Upper lobe of right lung (tissue), 1 donor: ENCODE measurements at regions not wholly inside any gene's neighbourhood (a gene's known extent, or its start where the extent isn't known, plus 50 kb on each side); places are given as distances from the start of the nearest gene placed in this dataset.

Source experiments
- ATAC-seq: fragments of 200-7000 bp; cut with Tn5 transposase; one replicate; pipeline ENCODE4 v1.9.1; 2020; ENCODE audit warnings: mild to moderate bottlenecking, moderate library complexity
- DNase-seq: peaks from one replicate; pipeline ENCODE4 v3.0.0-alpha.2; 2020
- H3K27ac ChIP-seq: fragments of 200-600 bp; one replicate; pipeline ENCODE4 v1.8.0; 2022
- H3K27me3 ChIP-seq: fragments of 200-600 bp; one replicate; pipeline ENCODE4 v1.8.0; 2022; ENCODE audit warnings: mild to moderate bottlenecking
- H3K36me3 ChIP-seq: fragments of 200-600 bp; one replicate; pipeline ENCODE4 v1.8.0; 2022
- H3K4me1 ChIP-seq: fragments of 200-600 bp; one replicate; pipeline ENCODE4 v1.8.0; 2022
- H3K4me3 ChIP-seq: fragments of 200-600 bp; one replicate; pipeline ENCODE4 v1.8.0; 2022; ENCODE audit warnings: mild to moderate bottlenecking
- H3K9me3 ChIP-seq: fragments of 200-600 bp; one replicate; pipeline ENCODE4 v1.8.0; 2022
- intact Hi-C: fragments of 100-400 bp; cut with DNase I; formaldehyde crosslinking; loops from one replicate; pipeline ENCODE4 v1.11.0; 2022
- TF ChIP-seq, protein P1 (sequence below): fragments of 200-600 bp; IDR thresholded peaks from one replicate; pipeline ENCODE4 v1.8.0; 2022; ENCODE audit warnings: antibody characterized with exemption
- donor health status: DM: no; HTN: yes; CAD: no; lungs with severe emphysema.

DNA sequence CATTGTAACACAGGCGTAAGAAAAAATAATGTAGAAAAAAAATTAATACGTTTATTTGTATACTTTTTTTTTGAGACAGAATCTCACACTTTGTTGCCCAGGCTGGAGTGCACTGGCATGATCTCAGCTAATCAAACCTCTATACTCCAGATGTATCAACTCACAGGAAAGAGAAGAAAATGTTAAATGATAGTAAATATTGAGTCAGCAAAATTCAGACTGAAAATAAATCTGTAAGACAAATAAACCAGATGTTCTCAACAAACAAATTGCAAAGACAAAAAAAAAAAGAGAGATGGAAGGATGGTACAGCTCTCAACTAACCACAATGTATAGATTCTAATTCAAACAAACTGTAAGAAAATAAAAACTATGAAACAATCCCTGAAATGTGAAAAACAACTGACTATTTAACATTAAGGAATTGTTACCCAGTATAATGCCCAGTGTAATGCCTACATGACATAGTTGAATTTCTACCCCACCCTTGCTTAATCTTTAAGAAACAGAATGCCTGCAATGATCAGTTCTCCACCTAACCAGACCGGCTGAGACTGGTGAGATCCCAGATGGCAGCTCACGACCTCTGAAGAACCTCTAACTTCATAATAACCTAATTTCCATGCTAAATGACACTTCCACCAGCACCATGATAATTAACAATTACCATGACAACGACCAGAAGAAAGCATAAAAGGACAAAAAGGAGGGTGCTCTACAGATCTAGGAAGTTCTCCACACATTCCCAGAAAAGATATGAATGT, 272.0 kb upstream of the GNAI1 start:
- Histone ChIP-seq H3K4me1 (no peaks in the 10 kb centered on the region), H3K27me3 (no peaks in the 10 kb centered on the region), H3K36me3 (no peaks in the 10 kb centered on the region), H3K4me3 (no peak overlapping the region), H3K9me3 (no peaks in the 10 kb centered on the region), H3K27ac (no peak overlapping the region)
- intact Hi-C loops = no loop called here
- ATAC-seq (no peak), DNase-seq (no peak)
- TF ChIP-seq, protein P1, sequence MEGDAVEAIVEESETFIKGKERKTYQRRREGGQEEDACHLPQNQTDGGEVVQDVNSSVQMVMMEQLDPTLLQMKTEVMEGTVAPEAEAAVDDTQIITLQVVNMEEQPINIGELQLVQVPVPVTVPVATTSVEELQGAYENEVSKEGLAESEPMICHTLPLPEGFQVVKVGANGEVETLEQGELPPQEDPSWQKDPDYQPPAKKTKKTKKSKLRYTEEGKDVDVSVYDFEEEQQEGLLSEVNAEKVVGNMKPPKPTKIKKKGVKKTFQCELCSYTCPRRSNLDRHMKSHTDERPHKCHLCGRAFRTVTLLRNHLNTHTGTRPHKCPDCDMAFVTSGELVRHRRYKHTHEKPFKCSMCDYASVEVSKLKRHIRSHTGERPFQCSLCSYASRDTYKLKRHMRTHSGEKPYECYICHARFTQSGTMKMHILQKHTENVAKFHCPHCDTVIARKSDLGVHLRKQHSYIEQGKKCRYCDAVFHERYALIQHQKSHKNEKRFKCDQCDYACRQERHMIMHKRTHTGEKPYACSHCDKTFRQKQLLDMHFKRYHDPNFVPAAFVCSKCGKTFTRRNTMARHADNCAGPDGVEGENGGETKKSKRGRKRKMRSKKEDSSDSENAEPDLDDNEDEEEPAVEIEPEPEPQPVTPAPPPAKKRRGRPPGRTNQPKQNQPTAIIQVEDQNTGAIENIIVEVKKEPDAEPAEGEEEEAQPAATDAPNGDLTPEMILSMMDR = no peak

DNA sequence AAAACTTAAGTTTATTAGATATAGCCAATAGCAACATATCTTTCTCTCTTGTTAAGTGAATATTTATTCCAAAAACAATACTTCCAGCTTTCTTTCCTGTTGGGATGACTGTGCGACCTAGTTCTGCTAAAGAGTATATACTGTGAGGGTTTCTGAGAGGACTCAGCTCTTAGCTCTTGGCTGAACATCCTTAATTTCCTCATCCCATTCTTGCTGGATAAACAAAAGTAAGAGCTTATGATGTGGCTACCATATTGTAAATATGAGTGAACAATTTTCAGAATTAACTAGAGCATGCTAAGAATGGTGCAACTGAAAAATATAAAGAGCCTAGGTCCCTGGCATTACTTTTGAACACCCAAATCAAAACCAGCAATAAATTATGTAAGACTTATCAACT, 279.5 kb upstream of the GNAI1 start:
- Histone ChIP-seq H3K4me1 (no peaks in the 10 kb centered on the region), H3K9me3 (peaks cover 4% of the 10 kb centered on the region), H3K36me3 (no peaks in the 10 kb centered on the region), H3K27me3 (no peaks in the 10 kb centered on the region), H3K27ac (no peak overlapping the region), H3K4me3 (no peak overlapping the region)
- intact Hi-C loops = no loop called here
- TF ChIP-seq, protein P1 = no peak
- DNase-seq (no peak), ATAC-seq (no peak)

DNA sequence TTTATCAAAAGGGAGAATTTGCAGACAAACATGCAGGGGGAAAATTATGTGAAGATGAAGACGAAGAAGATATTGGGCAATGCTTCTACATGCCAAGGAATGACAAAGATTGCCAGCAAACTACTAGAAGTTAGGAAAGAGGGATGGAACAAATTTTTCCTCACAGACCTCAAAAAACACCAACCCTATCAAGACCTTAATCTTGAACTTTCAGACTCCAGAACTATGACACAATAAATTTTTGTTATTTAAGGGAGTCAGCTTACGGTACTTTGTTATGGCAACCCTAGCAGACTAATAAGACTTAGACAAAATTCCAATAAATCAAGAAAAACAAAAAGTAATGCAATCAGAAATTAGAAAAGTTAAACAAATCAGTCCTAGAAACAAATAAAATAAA, 280.0 kb upstream of the GNAI1 start:
- peaks cover 4% of the 10 kb centered on the region for H3K9me3 ChIP-seq
- no peaks in the 10 kb centered on the region for H3K4me1 ChIP-seq
- TF ChIP-seq, protein P1 = no peak
- H3K27me3 ChIP-seq = no peaks in the 10 kb centered on the region
- DNase-seq = no peak
- intact Hi-C loops = no loop called here
- no peaks in the 10 kb centered on the region for H3K36me3 ChIP-seq
- H3K4me3 ChIP-seq = no peak overlapping the region
- ATAC-seq = no peak
- H3K27ac ChIP-seq = no peak overlapping the region

DNA sequence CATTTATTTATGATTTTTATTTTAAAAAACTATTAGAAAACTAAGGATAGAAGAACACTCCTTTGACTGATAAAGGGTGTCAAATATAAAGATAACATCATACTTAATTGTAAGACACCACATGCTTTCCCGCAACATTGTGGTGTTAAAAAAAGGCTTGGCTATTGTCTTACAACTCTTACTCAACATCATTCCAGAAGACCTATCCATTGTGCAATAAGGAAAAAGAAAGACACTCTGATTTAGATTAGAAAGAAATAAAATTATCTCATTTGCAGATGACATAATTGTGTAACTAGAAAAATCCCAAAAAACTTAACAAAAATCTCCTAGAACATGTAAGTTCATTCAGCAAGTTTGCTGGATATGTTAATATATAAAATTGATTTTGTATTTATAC, 296.7 kb upstream of the GNAI1 start:
- Histone ChIP-seq H3K36me3 (no peaks in the 10 kb centered on the region), H3K4me1 (no peaks in the 10 kb centered on the region), H3K27me3 (no peaks in the 10 kb centered on the region), H3K9me3 (no peaks in the 10 kb centered on the region), H3K4me3 (no peak overlapping the region), H3K27ac (no peak overlapping the region)
- TF ChIP-seq, protein P1 = no peak
- intact Hi-C loops = no loop called here
- DNase-seq = no peak
- no peak for ATAC-seq

DNA sequence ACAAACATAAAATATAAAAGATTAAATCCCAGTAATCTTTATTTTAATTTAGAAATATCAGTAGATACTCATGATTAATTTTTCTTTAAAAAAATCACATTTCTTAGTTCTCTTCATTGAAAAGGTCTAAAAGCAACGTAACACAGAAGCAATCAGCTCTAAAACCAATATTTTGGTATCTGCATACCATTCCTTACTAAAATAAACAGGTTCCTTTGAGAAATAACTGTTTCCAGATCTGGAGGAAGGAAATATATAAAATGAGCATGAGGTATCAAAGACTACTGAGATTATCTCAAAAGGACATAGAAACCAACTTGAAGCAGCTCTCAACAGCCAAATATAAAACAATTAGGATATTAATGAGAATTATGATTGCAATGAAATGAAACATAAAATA, 301.0 kb upstream of the GNAI1 start:
- H3K4me3 ChIP-seq = no peak overlapping the region
- TF ChIP-seq, protein P1 = no peak
- no peaks in the 10 kb centered on the region for H3K9me3 ChIP-seq
- no peaks in the 10 kb centered on the region for H3K4me1 ChIP-seq
- H3K27ac ChIP-seq = no peak overlapping the region
- no peaks in the 10 kb centered on the region for H3K36me3 ChIP-seq
- intact Hi-C loops = no loop called here
- no peak for ATAC-seq
- no peaks in the 10 kb centered on the region for H3K27me3 ChIP-seq
- no peak for DNase-seq

DNA sequence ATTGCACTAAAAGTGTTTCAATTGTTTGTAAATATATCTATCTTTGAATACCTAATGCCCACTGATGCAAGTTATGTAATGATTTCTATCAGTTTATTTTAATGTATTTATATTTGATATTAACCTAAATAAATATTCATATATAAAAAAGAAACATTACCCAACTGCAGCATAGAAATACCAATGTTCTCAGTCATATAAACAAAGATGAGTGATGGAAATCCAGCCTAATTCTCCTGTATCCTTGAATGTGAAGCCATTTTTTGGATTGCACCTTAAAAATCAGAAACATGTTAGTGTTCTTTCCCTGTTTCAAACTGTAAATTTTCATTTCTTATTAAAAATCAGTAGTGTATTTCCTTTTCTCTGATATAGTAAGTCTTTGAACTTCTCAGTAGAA, 305.8 kb upstream of the GNAI1 start:
- H3K27ac ChIP-seq = no peak overlapping the region
- H3K36me3 ChIP-seq = no peaks in the 10 kb centered on the region
- intact Hi-C loops = no loop called here
- ATAC-seq (no peak), DNase-seq (no peak)
- no peak overlapping the region for H3K4me3 ChIP-seq
- TF ChIP-seq, protein P1 = no peak
- H3K4me1 ChIP-seq = no peaks in the 10 kb centered on the region
- no peaks in the 10 kb centered on the region for H3K9me3 ChIP-seq
- H3K27me3 ChIP-seq = no peaks in the 10 kb centered on the region
